ENCODE measurements at regions not wholly inside any gene's neighbourhood (a gene's known extent, or its start where the extent isn't known, plus 50 kb on each side); places are given as distances from the start of the nearest gene placed in this dataset.
"Not testable (repeated sequence)": the region's sequence is repeated elsewhere in the genome, so short reads cannot be mapped to it uniquely, and the experiment has no call there.

GRCh38 chr9:25254051-25254450 lies 424.2 kb downstream of the TUSC1 start:
- no peak for DNase-seq

- no peak for DNase-seq
Observed at GRCh38 chr9:25241421-25241820, 436.8 kb downstream of the TUSC1 start.

DNA sequence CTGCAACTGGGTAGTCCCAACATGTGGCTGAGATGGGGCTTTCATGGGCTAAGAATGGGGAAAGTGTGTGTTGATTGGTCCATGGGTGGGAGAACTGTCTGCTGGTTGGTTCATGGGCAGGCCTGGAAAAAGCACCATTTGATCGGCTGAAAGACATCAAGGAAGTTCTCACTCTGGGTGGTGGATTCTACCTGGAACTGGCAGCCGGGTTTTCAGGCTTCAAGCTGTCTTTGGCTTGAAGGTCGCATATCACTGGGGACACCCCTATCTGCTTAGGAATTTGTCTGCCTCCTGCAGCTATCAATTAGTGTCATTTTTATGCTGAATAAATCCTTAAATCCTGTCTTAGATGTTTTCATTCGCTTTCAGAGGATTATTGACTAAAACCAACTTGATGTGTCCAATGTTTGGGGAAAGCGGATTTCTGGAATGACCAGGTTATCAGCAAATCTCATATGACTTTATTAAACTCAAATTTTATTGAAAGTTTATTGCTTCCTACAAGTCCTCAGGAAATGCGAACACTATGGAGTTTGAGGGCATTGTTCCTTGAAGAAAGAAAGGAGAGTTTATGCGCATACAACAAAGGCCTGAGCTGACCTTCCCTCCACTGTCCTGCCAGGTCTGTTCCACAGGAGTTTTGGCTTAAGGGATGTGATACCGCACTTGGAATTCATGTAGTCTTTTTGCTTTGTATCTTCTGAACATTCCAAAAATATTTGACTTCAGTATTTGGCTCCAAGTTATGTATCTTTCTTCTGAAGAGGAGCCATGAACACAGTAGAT lies 451.1 kb downstream of the TUSC1 start:
- DNase-seq = no peak

- DNase-seq = no peak
Observed at GRCh38 chr9:25225938-25226760, 452.1 kb downstream of the TUSC1 start.

DNA sequence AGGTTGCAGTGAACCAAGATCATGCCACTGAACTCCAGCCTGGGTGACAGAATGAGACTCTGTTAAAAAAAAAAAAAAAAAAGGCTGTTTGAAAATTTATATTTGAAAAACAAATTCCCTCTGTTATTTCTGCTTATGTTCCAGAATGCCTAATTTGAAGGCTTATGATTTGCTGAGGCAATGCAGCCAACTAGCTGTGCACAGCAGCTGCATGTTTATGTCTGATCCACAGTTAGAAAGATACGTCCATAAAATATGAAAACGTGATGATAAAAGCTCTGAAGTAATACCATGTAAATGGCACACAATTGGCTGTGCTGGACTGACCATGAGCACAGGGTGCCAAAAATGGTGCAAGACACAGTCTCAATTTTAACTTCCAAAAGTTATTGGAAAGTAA lies 453.2 kb downstream of the TUSC1 start:
- no peak for DNase-seq

GRCh38 chr9:25224309-25224708 lies 453.9 kb downstream of the TUSC1 start:
- DNase-seq = no peak

GRCh38 chr9:25212361-25212760 lies 465.9 kb downstream of the TUSC1 start:
- no peak for DNase-seq

- no peak for DNase-seq
Observed at GRCh38 chr9:25207402-25208195, 470.6 kb downstream of the TUSC1 start.

- no peak for DNase-seq
Observed at GRCh38 chr9:25206027-25206426, 472.2 kb downstream of the TUSC1 start.

GRCh38 chr9:25205285-25205684 lies 473.0 kb downstream of the TUSC1 start:
- DNase-seq = no peak

DNA sequence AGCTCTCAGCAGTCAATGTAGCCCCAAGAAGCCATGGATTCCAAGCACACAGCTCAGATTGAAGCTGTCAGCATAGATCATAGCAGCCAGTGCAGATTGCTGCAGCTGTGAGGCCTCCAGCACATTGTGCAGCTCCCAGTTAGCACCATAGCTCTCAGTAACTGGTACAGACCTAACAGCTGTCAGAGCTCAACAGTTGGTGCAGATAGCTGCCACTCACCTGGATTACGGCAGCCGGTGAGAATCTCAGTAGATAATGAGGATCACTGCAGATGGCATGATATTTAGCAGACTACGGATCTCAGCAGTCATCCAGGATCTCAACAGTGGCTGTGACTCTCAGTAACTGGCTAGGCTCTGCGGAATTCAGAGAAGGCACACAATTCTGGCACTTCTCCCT lies 500.4 kb downstream of the TUSC1 start:
- no peak for DNase-seq

GRCh38 chr9:25129537-25129936 lies 548.7 kb downstream of the TUSC1 start:
- DNase-seq = no peak

GRCh38 chr9:25121811-25122210 lies 556.4 kb downstream of the TUSC1 start:
- DNase-seq = no peak

DNA sequence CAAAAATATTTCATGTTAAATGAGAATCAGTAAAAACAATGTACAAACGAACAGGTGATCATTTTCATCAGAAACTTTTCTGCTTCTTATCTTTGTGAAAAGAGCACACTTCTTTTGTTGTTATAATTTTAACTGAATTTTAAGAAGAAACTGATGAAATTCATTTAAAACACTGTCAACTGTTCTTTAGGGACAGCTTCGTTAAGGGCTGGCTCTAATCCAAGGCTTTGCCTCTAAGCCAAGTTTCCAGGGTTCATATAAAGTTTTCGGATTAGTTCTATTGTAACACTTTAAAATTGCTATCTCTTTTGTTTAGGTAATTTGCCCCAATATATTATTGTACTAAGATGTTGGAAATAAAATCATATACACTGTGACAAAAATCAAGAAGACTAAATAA lies 559.2 kb downstream of the TUSC1 start:
- DNase-seq = no peak

GRCh38 chr9:25117791-25118190 lies 560.5 kb downstream of the TUSC1 start:
- DNase-seq = no peak

DNA sequence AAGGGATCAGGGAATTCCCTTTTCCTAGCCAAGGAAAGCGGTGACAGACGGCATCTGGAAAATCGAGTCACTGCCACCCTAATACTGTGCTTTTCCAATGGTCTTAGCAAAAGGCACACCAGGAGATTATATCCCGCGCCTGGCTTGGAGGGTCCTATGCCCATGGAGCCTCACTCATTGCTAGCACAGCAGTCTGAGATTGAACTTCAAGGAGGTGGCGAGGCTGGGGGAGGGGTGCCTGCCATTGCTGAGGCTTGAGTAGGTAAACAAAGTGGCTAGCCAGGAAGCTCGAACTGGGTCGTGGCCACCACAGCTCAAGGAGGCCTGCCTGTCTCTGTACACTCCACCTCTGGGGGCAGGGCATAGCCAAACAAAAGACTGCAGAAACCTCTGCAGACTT lies 556.5 kb upstream of the IZUMO3 start:
- DNase-seq = not testable (repeated sequence)

GRCh38 chr9:25094518-25094917 lies 548.8 kb upstream of the IZUMO3 start:
- DNase-seq = no peak

GRCh38 chr9:25078202-25078601 lies 532.5 kb upstream of the IZUMO3 start:
- no peak for DNase-seq

GRCh38 chr9:25048098-25048724 lies 502.5 kb upstream of the IZUMO3 start:
- DNase-seq = no peak

- DNase-seq = not testable (repeated sequence)
Observed at GRCh38 chr9:25045469-25045868, 499.8 kb upstream of the IZUMO3 start.

GRCh38 chr9:25029743-25030142 lies 484.0 kb upstream of the IZUMO3 start:
- DNase-seq = no peak

GRCh38 chr9:25025686-25026085 lies 480.0 kb upstream of the IZUMO3 start:
- DNase-seq = no peak

GRCh38 chr9:25025156-25025555 lies 479.5 kb upstream of the IZUMO3 start:
- DNase-seq = no peak
